ENCODE measurements at regions not wholly inside any gene's neighbourhood (a gene's known extent, or its start where the extent isn't known, plus 50 kb on each side); places are given as distances from the start of the nearest gene placed in this dataset.

GRCh38 chr5:12147513-12147912 is 243.3 kb upstream of the CTNND2 start:
- no peaks in the 10 kb centered on the region for H3K27me3 Mint-ChIP-seq (ENCODE audit: low read depth)
- H3K27ac ChIP-seq (ENCODE audit: insufficient read length, low read depth, low read length): no peak overlapping the region

More at GRCh38 chr5:12147513-12147912, 243.3 kb upstream of the CTNND2 start:
- no peaks in the 10 kb centered on the region for H3K23me2 ChIP-seq (ENCODE audit: insufficient read length, low read depth, low read length, poor library complexity, severe bottlenecking)
- Mint-ChIP-seq H3K9me3 (peaks cover 12 to 25% of the 10 kb centered on the region in 2 experiments), H3K27ac (no peak overlapping the region), H3K36me3 (ENCODE audit: insufficient read depth in 1 of 3, low read depth in 3 of 3) (peaks cover 0 to 24% (median 8%) of the 10 kb centered on the region in 3 experiments; a peak in 6 of 7 replicates), H3K4me3 (no peak overlapping the region), H3K4me1 (no peaks in the 10 kb centered on the region)
- no peak overlapping the region for H3T11ph ChIP-seq (ENCODE audit: low read length)
- TF ChIP-seq CTCF (conservative IDR thresholded peaks at IDR 0.05): no peak
- H3K9ac ChIP-seq (ENCODE audit: extremely low read depth, insufficient read length, low read length): no peak overlapping the region
- H2BK120ac ChIP-seq (ENCODE audit: low read depth, low read length, poor library complexity, severe bottlenecking): no peak overlapping the region
- no peaks in the 10 kb centered on the region for H3K79me1 ChIP-seq (ENCODE audit: insufficient read depth, low read depth, low read length, poor library complexity, severe bottlenecking)
- H2BK5ac ChIP-seq (ENCODE audit: insufficient read length, low read length): no peak overlapping the region
- no peak overlapping the region for H4K5ac ChIP-seq (ENCODE audit: insufficient read length, low read depth, low read length)
- H2BK12ac ChIP-seq (ENCODE audit: insufficient read length, low read depth, low read length): no peak overlapping the region
- no peak overlapping the region for H3K18ac ChIP-seq (ENCODE audit: insufficient read length, low read depth, low read length)
- H3K9me3 ChIP-seq (ENCODE audit: control insufficient read depth, low read depth, low read length): no peaks in the 10 kb centered on the region
- no peak overlapping the region for H3K4me2 ChIP-seq (ENCODE audit: insufficient read depth, insufficient read length, low read length)
- H2AK5ac ChIP-seq (ENCODE audit: insufficient read length, low read length): no peak overlapping the region
- H4K91ac ChIP-seq (ENCODE audit: insufficient read length, low read depth, low read length): no peak overlapping the region
- H3K4me1 ChIP-seq (ENCODE audit: insufficient read depth, low read length): no peaks in the 10 kb centered on the region
- no peak overlapping the region for H4K8ac ChIP-seq (replicated peaks; ENCODE audit: insufficient read length, low read depth, low read length)
- no peak overlapping the region for H3K56ac ChIP-seq (ENCODE audit: insufficient read length, low read depth, low read length)
- H2BK20ac ChIP-seq (ENCODE audit: low read depth, low read length, poor library complexity, severe bottlenecking): no peak overlapping the region
- no peaks in the 10 kb centered on the region for H3K27me3 ChIP-seq (ENCODE audit: insufficient read depth, low read length)
- H3K79me2 ChIP-seq (ENCODE audit: insufficient read depth, low read length): no peaks in the 10 kb centered on the region
- H3K23ac ChIP-seq (ENCODE audit: insufficient read length, low read depth, low read length): no peak overlapping the region
- H4K20me1 ChIP-seq (ENCODE audit: control insufficient read depth, insufficient read depth, insufficient read length): no peaks in the 10 kb centered on the region
- no peak overlapping the region for H3K4ac ChIP-seq (ENCODE audit: low read depth, low read length)
- no peak for DNase-seq
- H3K14ac ChIP-seq (ENCODE audit: insufficient read depth, low read length): no peak overlapping the region
- no peak overlapping the region for H2BK15ac ChIP-seq (ENCODE audit: low read depth, low read length)
- H2AFZ ChIP-seq (ENCODE audit: low read length): no peak overlapping the region
